ENCODE measurements at regions not wholly inside any gene's neighbourhood (a gene's known extent, or its start where the extent isn't known, plus 50 kb on each side); places are given as distances from the start of the nearest gene placed in this dataset.

DNA sequence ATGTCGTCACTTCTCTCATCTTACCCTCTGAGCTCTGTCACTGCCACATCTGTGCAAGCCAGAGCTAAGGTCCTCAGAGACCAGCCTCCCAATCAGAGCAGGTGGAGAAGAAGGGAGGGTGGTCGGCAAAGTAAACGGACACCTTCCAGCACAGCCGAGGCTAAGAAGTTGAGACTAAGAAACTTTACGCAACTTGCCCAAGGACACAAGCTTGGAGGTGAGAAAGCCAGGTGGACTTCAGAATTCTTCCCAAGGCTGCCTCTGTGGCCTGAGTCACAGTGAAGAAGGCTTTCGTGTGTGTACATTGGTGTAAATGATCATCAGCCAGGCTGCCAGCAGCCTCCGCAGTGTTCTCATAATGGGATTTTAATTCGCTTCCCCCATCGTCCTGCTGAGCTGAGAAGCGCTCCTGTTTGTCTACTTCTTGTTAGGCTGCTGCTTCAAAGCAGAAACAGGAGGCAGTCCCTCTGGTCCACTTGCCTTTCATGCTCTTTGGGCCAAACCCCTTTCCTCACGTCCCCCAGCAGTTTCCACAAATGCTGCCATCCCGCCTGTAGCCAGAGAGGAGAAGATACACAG lies 125.0 kb upstream of the RPL38 start:
- H3K9me2 ChIP-seq (ENCODE audit: low read depth, low read length), result no peaks in the 10 kb centered on the region
- H3K27ac ChIP-seq (ENCODE audit: low read depth, low read length, poor library complexity, severe bottlenecking), result no peak overlapping the region
- no peaks in the 10 kb centered on the region for H3K9me3 ChIP-seq (ENCODE audit: low read length)
- H3K36me3 ChIP-seq (ENCODE audit: insufficient read depth, low read length), result no peaks in the 10 kb centered on the region
- H3K79me2 ChIP-seq (ENCODE audit: insufficient read depth, low read length), result no peaks in the 10 kb centered on the region
- H4K20me1 ChIP-seq (ENCODE audit: insufficient read depth, low read length), result no peaks in the 10 kb centered on the region
- no peak for TF ChIP-seq EZH2 (IDR thresholded peaks at IDR 0.05; ENCODE audit: borderline replicate concordance, low read length)
- TF ChIP-seq, protein P1, sequence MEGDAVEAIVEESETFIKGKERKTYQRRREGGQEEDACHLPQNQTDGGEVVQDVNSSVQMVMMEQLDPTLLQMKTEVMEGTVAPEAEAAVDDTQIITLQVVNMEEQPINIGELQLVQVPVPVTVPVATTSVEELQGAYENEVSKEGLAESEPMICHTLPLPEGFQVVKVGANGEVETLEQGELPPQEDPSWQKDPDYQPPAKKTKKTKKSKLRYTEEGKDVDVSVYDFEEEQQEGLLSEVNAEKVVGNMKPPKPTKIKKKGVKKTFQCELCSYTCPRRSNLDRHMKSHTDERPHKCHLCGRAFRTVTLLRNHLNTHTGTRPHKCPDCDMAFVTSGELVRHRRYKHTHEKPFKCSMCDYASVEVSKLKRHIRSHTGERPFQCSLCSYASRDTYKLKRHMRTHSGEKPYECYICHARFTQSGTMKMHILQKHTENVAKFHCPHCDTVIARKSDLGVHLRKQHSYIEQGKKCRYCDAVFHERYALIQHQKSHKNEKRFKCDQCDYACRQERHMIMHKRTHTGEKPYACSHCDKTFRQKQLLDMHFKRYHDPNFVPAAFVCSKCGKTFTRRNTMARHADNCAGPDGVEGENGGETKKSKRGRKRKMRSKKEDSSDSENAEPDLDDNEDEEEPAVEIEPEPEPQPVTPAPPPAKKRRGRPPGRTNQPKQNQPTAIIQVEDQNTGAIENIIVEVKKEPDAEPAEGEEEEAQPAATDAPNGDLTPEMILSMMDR (IDR thresholded peaks at IDR 0.05; ENCODE audit: low read length), result no peak
- H3F3A ChIP-seq (ENCODE audit: insufficient read depth, low read length), result no peaks in the 10 kb centered on the region
- H3K4me1 ChIP-seq (ENCODE audit: insufficient read depth, low read length, severe bottlenecking), result no peaks in the 10 kb centered on the region
- H3K4me2 ChIP-seq (ENCODE audit: low read length), result no peak overlapping the region
- no peak overlapping the region for H2AFZ ChIP-seq (ENCODE audit: low read length)
- H3K4me3 ChIP-seq (ENCODE audit: low read depth, low read length, poor library complexity, severe bottlenecking), result no peak overlapping the region
- H3K9ac ChIP-seq (ENCODE audit: low read length), result no peak overlapping the region
- H3K27me3 ChIP-seq (ENCODE audit: insufficient read depth, low read length), result no peaks in the 10 kb centered on the region

DNA sequence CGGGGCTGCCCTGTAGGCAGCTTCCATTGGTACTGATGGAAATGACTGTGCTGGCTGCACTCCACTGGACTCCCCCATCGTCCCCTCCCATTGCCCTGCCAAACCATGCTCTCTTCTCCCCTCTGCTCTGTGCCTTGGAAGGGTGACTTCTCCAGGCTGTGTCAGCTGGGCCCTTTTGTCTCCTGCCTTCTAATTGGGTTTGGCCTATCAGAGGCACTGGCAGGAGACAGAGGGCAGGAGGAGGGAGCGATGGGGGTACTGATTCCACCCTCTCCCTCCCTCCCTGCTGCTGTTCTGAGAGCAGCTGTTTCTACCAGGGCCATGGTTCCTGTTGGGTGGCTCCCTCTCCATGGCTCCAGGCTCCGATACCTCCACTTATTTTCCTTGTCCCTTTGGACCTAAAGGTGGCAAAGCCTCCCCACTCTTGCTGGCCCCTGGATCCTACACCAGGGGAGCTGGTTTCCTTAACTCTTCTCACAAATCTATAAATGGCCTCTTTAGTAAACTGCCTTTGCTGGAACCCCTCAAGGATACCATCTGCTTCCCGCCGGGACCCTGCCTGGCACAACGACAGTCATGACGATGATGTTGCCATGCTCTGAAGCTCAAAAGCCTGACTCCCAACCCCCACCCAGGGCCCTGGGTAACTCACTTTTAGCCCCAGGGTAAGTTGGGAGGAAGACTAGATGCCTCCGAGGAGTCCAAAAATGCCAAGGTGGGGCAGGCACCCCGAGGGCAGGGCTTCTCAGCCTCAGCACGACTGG lies 123.8 kb upstream of the RPL38 start:
- H3K27me3 ChIP-seq (ENCODE audit: insufficient read depth, low read length), result no peaks in the 10 kb centered on the region
- 0 out of 2 replicates have a peak, but pooled peaks cover under 1% of the 10 kb centered on the region for H3K9me3 ChIP-seq (ENCODE audit: low read length)
- no peaks in the 10 kb centered on the region for H3K79me2 ChIP-seq (ENCODE audit: insufficient read depth, low read length)
- no peaks in the 10 kb centered on the region; the same call in 1 of the 2 replicates for H3K36me3 ChIP-seq (ENCODE audit: insufficient read depth, low read length)
- H3K27ac ChIP-seq (ENCODE audit: low read depth, low read length, poor library complexity, severe bottlenecking), result no peak overlapping the region
- H3K9ac ChIP-seq (ENCODE audit: low read length), result no peak overlapping the region
- no peak overlapping the region for H2AFZ ChIP-seq (ENCODE audit: low read length)
- no peaks in the 10 kb centered on the region for H4K20me1 ChIP-seq (ENCODE audit: insufficient read depth, low read length)
- no peaks in the 10 kb centered on the region for H3F3A ChIP-seq (ENCODE audit: insufficient read depth, low read length)
- no peaks in the 10 kb centered on the region for H3K9me2 ChIP-seq (ENCODE audit: low read depth, low read length)
- no peak overlapping the region for H3K4me2 ChIP-seq (ENCODE audit: low read length)
- no peaks in the 10 kb centered on the region for H3K4me1 ChIP-seq (ENCODE audit: insufficient read depth, low read length, severe bottlenecking)
- no peak overlapping the region for H3K4me3 ChIP-seq (ENCODE audit: low read depth, low read length, poor library complexity, severe bottlenecking)
- TF ChIP-seq, protein P1 (IDR thresholded peaks at IDR 0.05; ENCODE audit: low read length), result no peak
- TF ChIP-seq EZH2 (IDR thresholded peaks at IDR 0.05; ENCODE audit: borderline replicate concordance, low read length), result no peak

DNA sequence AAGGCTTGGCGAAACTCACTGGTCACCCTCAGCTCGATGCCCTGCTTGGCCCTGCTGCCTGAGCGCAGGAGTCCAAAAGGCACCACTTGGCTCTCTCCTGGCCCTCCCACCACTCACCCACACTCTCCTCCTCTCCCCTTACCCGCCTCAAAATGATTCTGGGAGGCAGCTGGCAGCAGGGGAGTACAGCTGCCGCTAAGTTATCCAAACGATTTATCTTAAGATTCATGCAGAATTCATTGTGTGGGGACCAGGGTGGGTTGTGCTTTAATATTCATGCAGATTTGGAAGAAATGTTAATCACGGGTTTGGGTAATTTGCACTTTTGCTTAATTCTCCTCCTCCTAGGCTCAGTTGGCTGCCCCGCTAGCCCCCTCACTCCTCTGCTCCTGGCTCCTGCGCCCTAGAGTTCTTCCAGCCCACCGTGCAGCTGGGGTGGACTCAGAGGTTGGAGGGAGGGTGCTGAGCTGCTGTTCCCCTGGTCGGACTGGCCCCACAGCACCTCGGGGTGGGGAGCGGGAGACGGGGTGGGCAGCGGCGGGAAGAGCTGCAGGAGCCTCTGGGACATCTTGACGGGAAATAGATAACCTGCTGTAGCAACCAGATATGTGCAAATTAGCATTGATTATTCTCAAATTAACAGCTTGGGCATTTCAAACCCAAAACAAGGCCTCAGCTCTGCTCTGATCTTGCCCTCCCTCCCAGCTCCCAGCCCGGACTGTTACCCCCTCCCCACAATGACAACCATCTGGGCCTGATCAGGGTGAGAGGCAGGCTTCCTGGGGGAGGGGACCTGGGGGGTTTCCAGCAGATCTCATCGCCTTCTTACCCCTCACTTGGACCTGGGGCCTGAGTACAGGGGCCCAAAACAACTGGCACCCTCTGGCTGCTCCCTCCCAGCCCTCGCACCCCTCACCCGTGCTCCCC lies 122.6 kb upstream of the RPL38 start:
- H3F3A ChIP-seq (ENCODE audit: insufficient read depth, low read length), result no peaks in the 10 kb centered on the region
- no peaks in the 10 kb centered on the region for H3K27me3 ChIP-seq (ENCODE audit: insufficient read depth, low read length)
- no peaks in the 10 kb centered on the region for H4K20me1 ChIP-seq (ENCODE audit: insufficient read depth, low read length)
- peaks cover 6% of the 10 kb centered on the region; the same call in 1 of the 2 replicates for H3K9me3 ChIP-seq (ENCODE audit: low read length)
- H3K79me2 ChIP-seq (ENCODE audit: insufficient read depth, low read length), result no peaks in the 10 kb centered on the region
- H2AFZ ChIP-seq (ENCODE audit: low read length), result no peak overlapping the region
- no peaks in the 10 kb centered on the region for H3K4me1 ChIP-seq (ENCODE audit: insufficient read depth, low read length, severe bottlenecking)
- H3K4me2 ChIP-seq (ENCODE audit: low read length), result no peak overlapping the region
- H3K27ac ChIP-seq (ENCODE audit: low read depth, low read length, poor library complexity, severe bottlenecking), result no peak overlapping the region
- no peaks in the 10 kb centered on the region for H3K9me2 ChIP-seq (ENCODE audit: low read depth, low read length)
- H3K4me3 ChIP-seq (ENCODE audit: low read depth, low read length, poor library complexity, severe bottlenecking), result no peak overlapping the region
- TF ChIP-seq EZH2 (IDR thresholded peaks at IDR 0.05; ENCODE audit: borderline replicate concordance, low read length), result no peak
- TF ChIP-seq, protein P1 (IDR thresholded peaks at IDR 0.05; ENCODE audit: low read length), result no peak
- H3K36me3 ChIP-seq (ENCODE audit: insufficient read depth, low read length), result no peaks in the 10 kb centered on the region; the same call in 1 of the 2 replicates
- H3K9ac ChIP-seq (ENCODE audit: low read length), result no peak overlapping the region

Data from OCI-LY1 (cell line).